ENCODE measurements at regions not wholly inside any gene's neighbourhood (a gene's known extent, or its start where the extent isn't known, plus 50 kb on each side); places are given as distances from the start of the nearest gene placed in this dataset.

GRCh38 chr9:80385246-80385645, 813.5 kb downstream of the TLE4 start:
- Histone ChIP-seq H3K36me3 (ENCODE audit: control insufficient read depth, insufficient read depth, low read length) (no peaks in the 10 kb centered on the region), H3K9me3 (ENCODE audit: control insufficient read depth, low read length) (peaks cover 4% of the 10 kb centered on the region), H3K27ac (ENCODE audit: insufficient read depth, low read length, poor library complexity, severe bottlenecking) (no peak overlapping the region), H3K4me3 (ENCODE audit: insufficient read depth, low read depth, low read length, poor library complexity, severe bottlenecking) (no peak overlapping the region), H3K4me1 (ENCODE audit: control insufficient read depth, insufficient read depth, low read length, poor library complexity, severe bottlenecking) (no peaks in the 10 kb centered on the region), H3K27me3 (replicated peaks; ENCODE audit: control insufficient read depth, insufficient read depth, low read length, poor library complexity, severe bottlenecking) (no peaks in the 10 kb centered on the region)
- DNase-seq: no peak

GRCh38 chr9:80383331-80383730, 811.6 kb downstream of the TLE4 start:
- no peak for DNase-seq
- H3K4me1 ChIP-seq (ENCODE audit: control insufficient read depth, insufficient read depth, low read length, poor library complexity, severe bottlenecking): no peaks in the 10 kb centered on the region
- H3K27me3 ChIP-seq (replicated peaks; ENCODE audit: control insufficient read depth, insufficient read depth, low read length, poor library complexity, severe bottlenecking): no peaks in the 10 kb centered on the region
- no peak overlapping the region for H3K4me3 ChIP-seq (ENCODE audit: insufficient read depth, low read depth, low read length, poor library complexity, severe bottlenecking)
- no peaks in the 10 kb centered on the region for H3K36me3 ChIP-seq (ENCODE audit: control insufficient read depth, insufficient read depth, low read length)
- H3K9me3 ChIP-seq (ENCODE audit: control insufficient read depth, low read length): no peaks in the 10 kb centered on the region
- no peak overlapping the region for H3K27ac ChIP-seq (ENCODE audit: insufficient read depth, low read length, poor library complexity, severe bottlenecking)

GRCh38 chr9:80382211-80382891, 810.6 kb downstream of the TLE4 start:
- DNase-seq: no peak
- Histone ChIP-seq H3K4me3 (ENCODE audit: insufficient read depth, low read depth, low read length, poor library complexity, severe bottlenecking) (no peak overlapping the region), H3K4me1 (ENCODE audit: control insufficient read depth, insufficient read depth, low read length, poor library complexity, severe bottlenecking) (no peaks in the 10 kb centered on the region), H3K27me3 (replicated peaks; ENCODE audit: control insufficient read depth, insufficient read depth, low read length, poor library complexity, severe bottlenecking) (no peaks in the 10 kb centered on the region), H3K27ac (ENCODE audit: insufficient read depth, low read length, poor library complexity, severe bottlenecking) (no peak overlapping the region), H3K9me3 (ENCODE audit: control insufficient read depth, low read length) (no peaks in the 10 kb centered on the region), H3K36me3 (ENCODE audit: control insufficient read depth, insufficient read depth, low read length) (no peaks in the 10 kb centered on the region)

- Histone ChIP-seq H3K4me3 (ENCODE audit: insufficient read depth, low read depth, low read length, poor library complexity, severe bottlenecking) (no peak overlapping the region), H3K27me3 (replicated peaks; ENCODE audit: control insufficient read depth, insufficient read depth, low read length, poor library complexity, severe bottlenecking) (no peaks in the 10 kb centered on the region), H3K36me3 (ENCODE audit: control insufficient read depth, insufficient read depth, low read length) (no peaks in the 10 kb centered on the region), H3K27ac (ENCODE audit: insufficient read depth, low read length, poor library complexity, severe bottlenecking) (no peak overlapping the region), H3K4me1 (ENCODE audit: control insufficient read depth, insufficient read depth, low read length, poor library complexity, severe bottlenecking) (no peaks in the 10 kb centered on the region), H3K9me3 (ENCODE audit: control insufficient read depth, low read length) (no peaks in the 10 kb centered on the region)
- no peak for DNase-seq
These were observed 808.5 kb downstream of the TLE4 start for GRCh38 chr9:80380301-80380700.

DNA sequence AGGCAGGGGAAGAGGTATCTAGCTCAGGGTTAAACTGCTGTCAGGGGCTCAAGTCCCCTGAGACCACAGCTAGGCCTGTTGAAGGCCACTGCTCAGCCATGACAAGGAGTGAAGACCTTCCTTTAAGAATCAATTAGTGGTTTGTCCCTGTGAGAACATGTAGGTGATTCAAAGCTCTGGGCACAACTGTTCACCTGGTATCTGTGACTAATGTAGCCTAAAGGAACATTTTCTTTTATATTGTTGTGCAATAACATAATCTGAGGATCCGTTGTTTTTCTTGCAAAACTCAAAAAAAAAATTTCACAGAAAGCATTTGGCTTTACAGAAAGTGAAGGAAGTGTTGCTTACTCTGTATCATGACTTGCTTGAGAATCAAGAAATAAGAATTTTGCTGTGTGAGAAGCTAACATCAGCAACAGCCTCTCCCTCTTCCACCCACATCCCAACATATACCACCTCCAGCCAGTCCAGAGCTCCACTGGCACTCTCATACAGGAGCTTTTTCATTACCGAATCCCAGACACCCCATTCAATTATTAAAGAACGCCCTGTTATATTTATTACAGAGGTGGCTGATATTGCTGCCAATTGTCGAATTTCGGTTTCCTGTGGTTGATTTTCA, 807.0 kb downstream of the TLE4 start:
- Histone ChIP-seq H3K36me3 (ENCODE audit: control insufficient read depth, insufficient read depth, low read length) (no peaks in the 10 kb centered on the region), H3K4me3 (ENCODE audit: insufficient read depth, low read depth, low read length, poor library complexity, severe bottlenecking) (no peak overlapping the region), H3K27ac (ENCODE audit: insufficient read depth, low read length, poor library complexity, severe bottlenecking) (no peak overlapping the region), H3K9me3 (ENCODE audit: control insufficient read depth, low read length) (no peaks in the 10 kb centered on the region), H3K4me1 (ENCODE audit: control insufficient read depth, insufficient read depth, low read length, poor library complexity, severe bottlenecking) (no peaks in the 10 kb centered on the region), H3K27me3 (replicated peaks; ENCODE audit: control insufficient read depth, insufficient read depth, low read length, poor library complexity, severe bottlenecking) (no peaks in the 10 kb centered on the region)
- no peak for DNase-seq

- H3K9me3 ChIP-seq (ENCODE audit: control insufficient read depth, low read length): no peaks in the 10 kb centered on the region
- no peaks in the 10 kb centered on the region for H3K27me3 ChIP-seq (replicated peaks; ENCODE audit: control insufficient read depth, insufficient read depth, low read length, poor library complexity, severe bottlenecking)
- no peak for DNase-seq
- no peaks in the 10 kb centered on the region for H3K36me3 ChIP-seq (ENCODE audit: control insufficient read depth, insufficient read depth, low read length)
- H3K4me1 ChIP-seq (ENCODE audit: control insufficient read depth, insufficient read depth, low read length, poor library complexity, severe bottlenecking): no peaks in the 10 kb centered on the region
- no peak overlapping the region for H3K27ac ChIP-seq (ENCODE audit: insufficient read depth, low read length, poor library complexity, severe bottlenecking)
- H3K4me3 ChIP-seq (ENCODE audit: insufficient read depth, low read depth, low read length, poor library complexity, severe bottlenecking): no peak overlapping the region
These were observed 804.4 kb downstream of the TLE4 start for GRCh38 chr9:80376180-80376579.

- no peak overlapping the region for H3K27ac ChIP-seq (ENCODE audit: insufficient read depth, low read length, poor library complexity, severe bottlenecking)
- H3K27me3 ChIP-seq (replicated peaks; ENCODE audit: control insufficient read depth, insufficient read depth, low read length, poor library complexity, severe bottlenecking): no peaks in the 10 kb centered on the region
- no peaks in the 10 kb centered on the region for H3K36me3 ChIP-seq (ENCODE audit: control insufficient read depth, insufficient read depth, low read length)
- no peaks in the 10 kb centered on the region for H3K9me3 ChIP-seq (ENCODE audit: control insufficient read depth, low read length)
- no peak for DNase-seq
- no peak overlapping the region for H3K4me3 ChIP-seq (ENCODE audit: insufficient read depth, low read depth, low read length, poor library complexity, severe bottlenecking)
- no peaks in the 10 kb centered on the region for H3K4me1 ChIP-seq (ENCODE audit: control insufficient read depth, insufficient read depth, low read length, poor library complexity, severe bottlenecking)
These were observed 803.7 kb downstream of the TLE4 start for GRCh38 chr9:80375477-80375876.

GRCh38 chr9:80369641-80370040, 797.9 kb downstream of the TLE4 start:
- H3K27ac ChIP-seq (ENCODE audit: insufficient read depth, low read length, poor library complexity, severe bottlenecking): no peak overlapping the region
- no peaks in the 10 kb centered on the region for H3K4me1 ChIP-seq (ENCODE audit: control insufficient read depth, insufficient read depth, low read length, poor library complexity, severe bottlenecking)
- H3K36me3 ChIP-seq (ENCODE audit: control insufficient read depth, insufficient read depth, low read length): no peaks in the 10 kb centered on the region
- H3K27me3 ChIP-seq (replicated peaks; ENCODE audit: control insufficient read depth, insufficient read depth, low read length, poor library complexity, severe bottlenecking): no peaks in the 10 kb centered on the region
- H3K9me3 ChIP-seq (ENCODE audit: control insufficient read depth, low read length): no peaks in the 10 kb centered on the region
- no peak overlapping the region for H3K4me3 ChIP-seq (ENCODE audit: insufficient read depth, low read depth, low read length, poor library complexity, severe bottlenecking)
- DNase-seq: no peak

- H3K36me3 ChIP-seq (ENCODE audit: control insufficient read depth, insufficient read depth, low read length): no peaks in the 10 kb centered on the region
- H3K9me3 ChIP-seq (ENCODE audit: control insufficient read depth, low read length): no peaks in the 10 kb centered on the region
- DNase-seq: no peak
- H3K4me3 ChIP-seq (ENCODE audit: insufficient read depth, low read depth, low read length, poor library complexity, severe bottlenecking): no peak overlapping the region
- H3K27ac ChIP-seq (ENCODE audit: insufficient read depth, low read length, poor library complexity, severe bottlenecking): no peak overlapping the region
- H3K27me3 ChIP-seq (replicated peaks; ENCODE audit: control insufficient read depth, insufficient read depth, low read length, poor library complexity, severe bottlenecking): no peaks in the 10 kb centered on the region
- H3K4me1 ChIP-seq (ENCODE audit: control insufficient read depth, insufficient read depth, low read length, poor library complexity, severe bottlenecking): no peaks in the 10 kb centered on the region
These were observed 794.9 kb downstream of the TLE4 start for GRCh38 chr9:80366626-80367025.

- no peaks in the 10 kb centered on the region for H3K9me3 ChIP-seq (ENCODE audit: control insufficient read depth, low read length)
- no peaks in the 10 kb centered on the region for H3K4me1 ChIP-seq (ENCODE audit: control insufficient read depth, insufficient read depth, low read length, poor library complexity, severe bottlenecking)
- H3K27me3 ChIP-seq (replicated peaks; ENCODE audit: control insufficient read depth, insufficient read depth, low read length, poor library complexity, severe bottlenecking): no peaks in the 10 kb centered on the region
- no peak overlapping the region for H3K4me3 ChIP-seq (ENCODE audit: insufficient read depth, low read depth, low read length, poor library complexity, severe bottlenecking)
- no peak for DNase-seq
- H3K27ac ChIP-seq (ENCODE audit: insufficient read depth, low read length, poor library complexity, severe bottlenecking): no peak overlapping the region
- no peaks in the 10 kb centered on the region for H3K36me3 ChIP-seq (ENCODE audit: control insufficient read depth, insufficient read depth, low read length)
These were observed 788.4 kb downstream of the TLE4 start for GRCh38 chr9:80359941-80360881.
